ENCODE measurements at regions not wholly inside any gene's neighbourhood (a gene's known extent, or its start where the extent isn't known, plus 50 kb on each side); places are given as distances from the start of the nearest gene placed in this dataset.

DNA sequence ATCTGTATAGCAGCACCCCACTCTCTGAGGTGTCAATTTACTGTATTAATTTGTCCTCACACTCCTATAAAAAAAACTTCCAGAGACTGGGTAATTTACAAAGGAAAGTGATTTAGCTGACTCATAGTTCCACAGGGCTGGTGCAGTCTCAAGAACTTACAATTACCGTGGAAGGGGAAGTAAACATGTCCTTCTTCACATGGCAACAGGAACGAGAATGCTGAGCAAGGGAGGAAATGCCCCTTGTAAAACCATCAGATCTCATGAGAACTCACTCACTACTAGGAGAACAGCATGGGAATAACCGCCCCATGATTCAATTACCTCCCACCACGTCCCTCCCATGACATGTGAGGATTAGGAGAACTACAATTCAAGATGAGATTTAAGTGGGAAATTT lies 602.6 kb downstream of the MTRR start:
- no TSS peak for BruUV-seq (replicated peaks)
- no peak overlapping the region for H3K27ac ChIP-seq (ENCODE audit: low read depth, low read length, poor library complexity, severe bottlenecking)

GRCh38 chr5:8473016-8473415 lies 604.1 kb downstream of the MTRR start:
- DNase-seq (ENCODE audit: low spot score): no peak
- BruUV-seq (replicated peaks): no TSS peak
- H3K27ac ChIP-seq (ENCODE audit: low read depth, low read length, poor library complexity, severe bottlenecking): no peak overlapping the region
- no peaks in the 10 kb centered on the region for H3K9me3 ChIP-seq (ENCODE audit: low read length)
- no peak overlapping the region for H2AFZ ChIP-seq (ENCODE audit: low read length)
- no peak overlapping the region for H3K4me3 ChIP-seq (ENCODE audit: low read depth, low read length, poor library complexity, severe bottlenecking)
- H3K4me1 ChIP-seq (ENCODE audit: insufficient read depth, low read length, poor library complexity, severe bottlenecking): no peaks in the 10 kb centered on the region
- POLR2A ChIA-PET: no interaction called here
- H3K9me2 ChIP-seq (ENCODE audit: insufficient read depth, low read length): no peaks in the 10 kb centered on the region
- no peak overlapping the region for H3K4me2 ChIP-seq (ENCODE audit: low read length)
- H3K79me2 ChIP-seq (ENCODE audit: insufficient read depth, low read depth, low read length): no peaks in the 10 kb centered on the region
- no peaks in the 10 kb centered on the region for H3K36me3 ChIP-seq (ENCODE audit: insufficient read depth, low read length)
- intact Hi-C loops (cut with micrococcal nuclease; ENCODE audit: unreplicated experiment): no loop called here
- no peak for TF ChIP-seq CTCF (conservative IDR thresholded peaks at IDR 0.05; ENCODE audit: low read length)
- TF ChIP-seq EZH2phosphoT487 (IDR thresholded peaks at IDR 0.05; ENCODE audit: borderline replicate concordance, low read depth, low read length): no peak
- H4K20me1 ChIP-seq (ENCODE audit: insufficient read depth, low read length): no peaks in the 10 kb centered on the region
- CTCF ChIA-PET (ENCODE audit: unreplicated experiment): no interaction called here

More for the DNA sequence above, 602.6 kb downstream of the MTRR start:
- Histone ChIP-seq H2AFZ (ENCODE audit: low read length) (no peak overlapping the region), H4K20me1 (ENCODE audit: insufficient read depth, low read length) (no peaks in the 10 kb centered on the region), H3K79me2 (ENCODE audit: insufficient read depth, low read depth, low read length) (no peaks in the 10 kb centered on the region), H3K4me2 (ENCODE audit: low read length) (no peak overlapping the region), H3K9me3 (ENCODE audit: low read length) (no peaks in the 10 kb centered on the region), H3K36me3 (ENCODE audit: insufficient read depth, low read length) (no peaks in the 10 kb centered on the region), H3K4me3 (ENCODE audit: low read depth, low read length, poor library complexity, severe bottlenecking) (no peak overlapping the region), H3K4me1 (ENCODE audit: insufficient read depth, low read length, poor library complexity, severe bottlenecking) (no peaks in the 10 kb centered on the region), H3K9me2 (ENCODE audit: insufficient read depth, low read length) (no peaks in the 10 kb centered on the region)
- intact Hi-C loops (cut with micrococcal nuclease; ENCODE audit: unreplicated experiment): no loop called here
- ChIA-PET POLR2A (no interaction called here), CTCF (ENCODE audit: unreplicated experiment) (no interaction called here)
- TF ChIP-seq EZH2phosphoT487 (IDR thresholded peaks at IDR 0.05; ENCODE audit: borderline replicate concordance, low read depth, low read length) (no peak), CTCF (conservative IDR thresholded peaks at IDR 0.05; ENCODE audit: low read length) (no peak)
- DNase-seq (ENCODE audit: low spot score): no peak

DNA sequence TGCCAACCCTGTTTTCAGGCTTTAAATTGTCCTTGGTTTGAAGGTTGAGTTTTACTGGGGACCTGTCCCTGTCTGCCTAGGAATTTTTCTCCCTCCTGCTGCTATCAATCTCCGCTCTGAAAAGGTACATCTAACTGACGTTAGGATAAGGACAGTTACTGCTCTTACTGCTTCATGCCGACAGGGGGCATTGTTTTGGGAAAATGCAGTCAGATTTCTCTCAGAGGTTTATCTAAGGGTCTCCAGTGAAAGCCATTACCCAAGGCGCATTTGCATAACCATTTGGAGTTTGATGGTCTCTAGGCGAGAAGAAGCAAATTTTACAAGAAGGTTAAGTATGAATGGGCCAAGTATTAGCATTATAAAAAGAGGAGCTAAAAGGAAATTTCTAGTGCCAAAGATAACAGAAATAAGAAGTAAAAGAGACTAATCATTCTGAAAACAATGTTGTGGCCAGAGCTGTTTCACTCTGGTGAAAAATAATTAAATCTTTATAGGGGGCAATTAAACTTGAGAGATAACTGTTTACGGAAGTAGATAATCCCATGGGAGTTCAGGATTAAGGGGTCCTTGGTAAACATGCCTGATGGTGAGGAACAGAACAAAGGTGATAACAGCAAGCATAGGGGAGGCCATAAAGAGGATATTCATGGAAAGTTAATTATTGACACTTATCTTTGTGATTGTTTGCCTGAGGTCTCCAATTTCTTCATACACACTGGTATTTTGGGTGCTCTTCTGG lies 605.0 kb downstream of the MTRR start:
- H3K9me2 ChIP-seq (ENCODE audit: insufficient read depth, low read length): no peaks in the 10 kb centered on the region
- no peaks in the 10 kb centered on the region for H4K20me1 ChIP-seq (ENCODE audit: insufficient read depth, low read length)
- no peaks in the 10 kb centered on the region for H3K79me2 ChIP-seq (ENCODE audit: insufficient read depth, low read depth, low read length)
- H3K4me3 ChIP-seq (ENCODE audit: low read depth, low read length, poor library complexity, severe bottlenecking): no peak overlapping the region
- intact Hi-C loops (cut with micrococcal nuclease; ENCODE audit: unreplicated experiment): no loop called here
- no peak for DNase-seq (ENCODE audit: low spot score)
- H2AFZ ChIP-seq (ENCODE audit: low read length): no peak overlapping the region
- no peaks in the 10 kb centered on the region for H3K36me3 ChIP-seq (ENCODE audit: insufficient read depth, low read length)
- H3K9me3 ChIP-seq (ENCODE audit: low read length): no peaks in the 10 kb centered on the region
- TF ChIP-seq CTCF (conservative IDR thresholded peaks at IDR 0.05; ENCODE audit: low read length) (no peak), EZH2phosphoT487 (IDR thresholded peaks at IDR 0.05; ENCODE audit: borderline replicate concordance, low read depth, low read length) (no peak)
- no peaks in the 10 kb centered on the region for H3K4me1 ChIP-seq (ENCODE audit: insufficient read depth, low read length, poor library complexity, severe bottlenecking)
- no peak overlapping the region for H3K4me2 ChIP-seq (ENCODE audit: low read length)
- no peak overlapping the region for H3K27ac ChIP-seq (ENCODE audit: low read depth, low read length, poor library complexity, severe bottlenecking)
- no TSS peak for BruUV-seq (replicated peaks)
- CTCF ChIA-PET (ENCODE audit: unreplicated experiment): no interaction called here
- POLR2A ChIA-PET: no interaction called here
